Activated CD8-positive, alpha-beta memory T cell treated with anti-CD3 and anti-CD28 coated beads, Interleukin-2, amount 10 ng/mL, durations not matched to agents 7 days and 5 days (primary cell): ENCODE measurements at regions not wholly inside any gene's neighbourhood (a gene's known extent, or its start where the extent isn't known, plus 50 kb on each side); places are given as distances from the start of the nearest gene placed in this dataset.
A peak's percentile ranks its signal among the peaks of the same experiment; 100 is the strongest.

Source experiments
- ATAC-seq: fragments of 150-1000 bp; cut with Tn5 transposase; one replicate; pipeline ENCODE4 v1.10.0; 2021; ENCODE audit warnings: moderate library complexity
- CTCF ChIA-PET: fragments of 350-600 bp; sonication (Branson Sonifier 250); formaldehyde crosslinking; loops from one replicate; lab custom pipeline; 2021; ENCODE audit warnings: antibody characterized with exemption; lab: Charles Lee
- DNase-seq: peaks from one replicate; pipeline ENCODE4 v3.0.0-alpha.2; 2020
- H3K27ac Mint-ChIP-seq: one replicate; pipeline ENCODE4 v1.8.0; 2021; ENCODE audit warnings: mild to moderate bottlenecking, mixed read lengths
- H3K27me3 Mint-ChIP-seq: one replicate; pipeline ENCODE4 v1.8.0; 2021; ENCODE audit warnings: mixed read lengths
- H3K36me3 Mint-ChIP-seq: one replicate; pipeline ENCODE4 v1.8.0; 2021; ENCODE audit warnings: mild to moderate bottlenecking, mixed read lengths
- H3K4me1 Mint-ChIP-seq: one replicate; pipeline ENCODE4 v1.8.0; 2021; ENCODE audit warnings: mixed read lengths
- H3K4me3 Mint-ChIP-seq: one replicate; pipeline ENCODE4 v1.8.0; 2021; ENCODE audit warnings: mild to moderate bottlenecking, moderate library complexity, mixed read lengths
- H3K9me3 Mint-ChIP-seq: one replicate; pipeline ENCODE4 v1.8.0; 2022; ENCODE audit warnings: low read depth, mixed read lengths

DNA sequence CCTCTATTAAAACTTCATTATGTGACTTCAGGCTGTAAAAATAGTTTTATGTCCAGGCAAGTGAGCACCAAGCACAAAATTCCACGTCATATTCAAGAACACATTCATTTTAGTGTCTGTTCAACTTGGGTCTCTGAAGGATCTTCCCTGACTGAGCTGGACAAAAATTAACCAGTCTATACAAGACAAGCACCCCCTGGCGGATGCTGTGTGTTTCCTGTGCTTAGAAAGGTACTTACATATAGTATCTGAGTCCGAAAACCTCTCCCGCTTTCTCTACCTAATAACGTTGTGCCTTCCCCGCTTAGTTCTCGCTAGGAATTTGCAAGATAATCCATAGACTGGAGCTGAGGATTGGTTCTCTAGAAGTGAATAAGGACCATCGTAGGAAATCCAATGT is 2214.5 kb upstream of the TENM3 start:
- CTCF ChIA-PET, result no interaction called here
- no peaks in the 10 kb centered on the region for H3K27me3 Mint-ChIP-seq
- ATAC-seq, result no peak
- no peaks in the 10 kb centered on the region for H3K4me1 Mint-ChIP-seq
- H3K9me3 Mint-ChIP-seq, result no peaks in the 10 kb centered on the region
- no peak for DNase-seq
- no peak overlapping the region for H3K27ac Mint-ChIP-seq
- H3K4me3 Mint-ChIP-seq, result no peak overlapping the region
- H3K36me3 Mint-ChIP-seq, result no peaks in the 10 kb centered on the region

GRCh38 chr4:180031330-180031729 is 2211.9 kb upstream of the TENM3 start:
- ATAC-seq (no peak), DNase-seq (no peak)
- Mint-ChIP-seq H3K4me3 (no peak overlapping the region), H3K9me3 (no peaks in the 10 kb centered on the region), H3K36me3 (no peaks in the 10 kb centered on the region), H3K27ac (no peak overlapping the region), H3K4me1 (no peaks in the 10 kb centered on the region), H3K27me3 (no peaks in the 10 kb centered on the region)
- CTCF ChIA-PET, result no interaction called here

- H3K4me1 Mint-ChIP-seq, result no peaks in the 10 kb centered on the region
- H3K9me3 Mint-ChIP-seq, result no peaks in the 10 kb centered on the region
- H3K27me3 Mint-ChIP-seq, result no peaks in the 10 kb centered on the region
- DNase-seq (no peak), ATAC-seq (no peak)
- CTCF ChIA-PET, result no interaction called here
- H3K27ac Mint-ChIP-seq, result no peak overlapping the region
- H3K4me3 Mint-ChIP-seq, result no peak overlapping the region
- no peaks in the 10 kb centered on the region for H3K36me3 Mint-ChIP-seq
Observed at GRCh38 chr4:180041576-180041975, 2201.6 kb upstream of the TENM3 start.

GRCh38 chr4:180052629-180053028 is 2190.6 kb upstream of the TENM3 start:
- Mint-ChIP-seq H3K4me3 (no peak overlapping the region), H3K27ac (no peak overlapping the region), H3K4me1 (peaks cover 4% of the 10 kb centered on the region), H3K27me3 (peaks cover 11% of the 10 kb centered on the region), H3K36me3 (no peaks in the 10 kb centered on the region), H3K9me3 (no peaks in the 10 kb centered on the region)
- DNase-seq (no peak), ATAC-seq (no peak)
- CTCF ChIA-PET, result no interaction called here

DNA sequence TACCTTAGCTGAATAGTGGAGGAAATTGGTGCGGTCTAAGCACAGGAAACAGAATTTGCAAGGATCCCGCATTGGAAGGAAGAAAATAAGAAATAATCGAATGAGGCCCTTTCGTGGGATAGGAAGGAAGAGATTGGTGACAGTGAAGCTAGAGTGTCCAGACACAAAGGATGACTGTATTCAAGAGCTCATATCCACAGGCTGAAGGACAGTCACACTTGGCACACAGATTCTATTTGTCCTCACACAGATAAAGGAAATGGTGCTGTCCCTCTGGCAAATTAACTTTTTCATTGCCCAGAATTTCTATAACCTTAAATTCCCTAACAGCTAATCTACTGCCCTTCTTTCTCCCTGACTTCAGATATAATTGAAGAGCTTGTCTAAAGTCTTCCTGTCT is 2188.9 kb upstream of the TENM3 start:
- Mint-ChIP-seq H3K9me3 (no peaks in the 10 kb centered on the region), H3K4me1 (peaks cover 6% of the 10 kb centered on the region), H3K27me3 (peaks cover 19% of the 10 kb centered on the region), H3K4me3 (no peak overlapping the region), H3K36me3 (no peaks in the 10 kb centered on the region), H3K27ac (no peak overlapping the region)
- no peak for ATAC-seq
- DNase-seq, result no peak
- CTCF ChIA-PET, result no interaction called here

DNA sequence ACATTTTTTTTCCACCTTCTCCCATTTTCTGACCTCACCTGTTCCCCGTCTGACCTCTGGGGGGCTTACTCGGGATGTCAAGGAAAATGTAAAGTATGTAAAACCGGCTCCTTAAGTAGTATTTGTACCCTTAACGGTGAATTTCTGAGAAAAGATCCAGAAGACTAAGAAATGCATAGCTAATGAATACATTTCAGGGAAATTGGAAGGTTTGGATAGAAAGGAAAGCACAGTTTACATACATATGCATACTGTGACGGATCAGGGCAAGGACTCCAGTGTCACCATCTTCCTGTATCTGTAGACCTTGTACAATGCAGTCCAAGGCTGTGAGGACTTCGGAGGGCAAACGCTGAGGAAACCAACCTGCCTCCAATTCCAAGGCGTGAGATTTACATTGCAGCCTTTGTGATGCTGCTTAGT is 2185.9 kb upstream of the TENM3 start:
- ATAC-seq, result no peak
- CTCF ChIA-PET, result interaction anchor here (1.1 kb wide), 1 partner anchor 9 kb away, joined by 3 read pairs; no protein-coding TSS in a partner anchor
- H3K36me3 Mint-ChIP-seq, result peaks cover 2% of the 10 kb centered on the region
- H3K4me3 Mint-ChIP-seq, result peak overlapping the region; percentile 2
- H3K27me3 Mint-ChIP-seq, result peaks cover 36% of the 10 kb centered on the region
- peaks cover 10% of the 10 kb centered on the region for H3K4me1 Mint-ChIP-seq
- no peaks in the 10 kb centered on the region for H3K9me3 Mint-ChIP-seq
- no peak for DNase-seq
- no peak overlapping the region for H3K27ac Mint-ChIP-seq

DNA sequence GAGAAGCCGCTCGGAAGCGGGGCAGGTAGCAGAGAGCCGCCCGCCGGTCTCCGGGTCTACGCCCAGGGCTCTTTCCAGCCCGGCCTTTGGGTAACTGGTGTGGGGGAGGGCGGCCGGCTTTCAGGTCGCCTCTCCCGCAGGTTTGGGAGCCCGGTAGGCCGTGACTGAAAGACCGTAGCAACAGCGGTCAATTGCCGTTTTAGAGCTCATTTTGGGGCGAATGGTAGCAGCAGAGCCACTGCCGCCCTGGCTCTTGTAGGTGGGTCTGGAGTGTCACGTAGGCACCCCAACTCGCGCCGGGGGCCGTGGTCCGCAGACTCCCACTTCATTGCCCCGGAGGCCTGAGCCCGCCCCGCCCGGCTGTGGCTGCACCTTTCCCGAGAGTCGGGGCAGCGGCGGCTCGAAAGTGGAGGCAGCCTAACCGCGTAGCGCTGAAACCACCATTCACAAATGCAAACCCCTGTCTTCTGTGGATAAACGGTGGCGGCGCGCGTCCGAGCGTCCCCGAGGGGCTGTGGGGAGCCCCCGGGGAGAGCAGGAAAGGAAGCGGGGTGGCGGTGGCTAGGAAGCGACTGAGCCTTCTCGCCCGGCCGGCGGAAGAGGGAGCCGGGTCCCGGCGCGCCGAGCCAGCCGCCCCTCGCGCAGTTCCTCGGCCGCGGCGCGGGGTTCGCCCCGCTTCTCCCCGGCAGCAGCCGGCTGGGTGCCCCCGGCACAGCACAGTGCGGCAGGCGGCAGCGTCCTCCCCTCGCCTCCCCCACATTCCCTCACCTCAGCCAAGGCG is 2185.1 kb upstream of the TENM3 start:
- DNase-seq (no peak), ATAC-seq (peak; percentile 30)
- Mint-ChIP-seq H3K36me3 (peaks cover 2% of the 10 kb centered on the region), H3K4me3 (no peak overlapping the region), H3K27ac (no peak overlapping the region), H3K4me1 (peaks cover 10% of the 10 kb centered on the region), H3K27me3 (peaks cover 38% of the 10 kb centered on the region), H3K9me3 (no peaks in the 10 kb centered on the region)
- CTCF ChIA-PET, result interaction anchor here (1.1 kb wide), 1 partner anchor 10 kb away, joined by 3 read pairs; no protein-coding TSS in a partner anchor

DNA sequence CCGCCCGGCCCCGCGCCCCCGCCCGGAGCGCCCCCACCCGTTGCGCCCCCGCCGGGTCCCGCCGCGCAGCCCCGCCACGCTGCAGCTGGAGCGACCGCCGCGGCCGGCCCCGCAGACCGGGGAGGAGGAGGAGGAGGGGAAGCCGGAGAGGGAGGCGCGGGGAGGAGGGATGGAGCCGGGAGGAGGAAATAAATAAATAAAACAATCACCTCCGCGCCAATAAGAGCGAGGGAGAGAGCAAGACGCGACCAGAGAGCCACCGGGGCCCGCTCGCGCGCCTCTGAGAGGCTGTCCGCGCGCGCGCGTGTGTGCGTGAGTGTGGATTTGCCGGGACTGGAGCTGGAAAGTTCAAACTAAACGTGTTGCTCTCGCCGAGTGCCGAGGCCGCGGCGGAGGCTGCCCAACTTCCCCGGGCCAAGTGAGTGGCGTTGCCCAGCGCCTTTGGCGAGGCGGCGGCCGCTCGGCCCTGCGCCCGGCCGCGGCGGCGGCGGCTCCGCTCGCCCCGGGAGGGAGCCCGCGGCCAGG is 2184.4 kb upstream of the TENM3 start:
- peak overlapping the region; percentile 53 for H3K4me3 Mint-ChIP-seq
- peaks cover 10% of the 10 kb centered on the region for H3K4me1 Mint-ChIP-seq
- DNase-seq (no peak), ATAC-seq (no peak)
- CTCF ChIA-PET, result no interaction called here
- peaks cover 38% of the 10 kb centered on the region for H3K27me3 Mint-ChIP-seq
- H3K36me3 Mint-ChIP-seq, result peaks cover 2% of the 10 kb centered on the region
- no peak overlapping the region for H3K27ac Mint-ChIP-seq
- H3K9me3 Mint-ChIP-seq, result no peaks in the 10 kb centered on the region

GRCh38 chr4:180059216-180059881 is 2183.9 kb upstream of the TENM3 start:
- Mint-ChIP-seq H3K27me3 (peaks cover 38% of the 10 kb centered on the region), H3K4me1 (peaks cover 10% of the 10 kb centered on the region), H3K36me3 (peaks cover 2% of the 10 kb centered on the region), H3K4me3 (peak overlapping the region; percentile 53), H3K27ac (peak overlapping the region; percentile 67), H3K9me3 (no peaks in the 10 kb centered on the region)
- DNase-seq, result no peak
- no peak for ATAC-seq
- CTCF ChIA-PET, result no interaction called here

- no peak overlapping the region for H3K4me3 Mint-ChIP-seq
Observed at GRCh38 chr4:180060159-180060889, 2182.9 kb upstream of the TENM3 start.

GRCh38 chr4:180081072-180081471 is 2162.1 kb upstream of the TENM3 start:
- Mint-ChIP-seq H3K27me3 (no peaks in the 10 kb centered on the region), H3K9me3 (peaks cover 2% of the 10 kb centered on the region), H3K27ac (no peak overlapping the region), H3K4me3 (no peak overlapping the region), H3K4me1 (no peaks in the 10 kb centered on the region), H3K36me3 (no peaks in the 10 kb centered on the region)
- CTCF ChIA-PET, result no interaction called here
- ATAC-seq (no peak), DNase-seq (no peak)

More at GRCh38 chr4:180060159-180060889, 2182.9 kb upstream of the TENM3 start:
- Mint-ChIP-seq H3K9me3 (no peaks in the 10 kb centered on the region), H3K4me1 (peaks cover 10% of the 10 kb centered on the region), H3K27ac (no peak overlapping the region), H3K36me3 (peaks cover 2% of the 10 kb centered on the region), H3K27me3 (peaks cover 38% of the 10 kb centered on the region)
- CTCF ChIA-PET, result no interaction called here
- ATAC-seq (no peak), DNase-seq (no peak)

DNA sequence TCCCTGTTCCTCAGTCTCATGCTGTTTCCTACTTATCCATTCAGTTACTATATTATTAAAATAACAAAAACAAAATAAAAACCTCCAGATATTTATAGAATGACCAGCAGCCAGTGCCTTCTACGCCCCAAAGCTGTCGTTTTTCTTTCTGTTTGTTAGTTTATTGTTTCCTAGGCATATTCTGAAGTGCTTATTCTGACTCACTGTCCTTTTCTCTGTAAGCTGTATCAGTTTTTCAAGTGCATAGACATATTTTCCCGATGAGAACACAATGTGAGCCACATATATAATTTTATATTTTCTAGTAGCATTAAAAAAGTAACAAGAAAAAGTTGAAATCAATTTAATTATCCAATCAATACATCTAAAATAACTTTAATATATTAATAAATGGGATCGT is 2158.6 kb upstream of the TENM3 start:
- ATAC-seq (no peak), DNase-seq (no peak)
- CTCF ChIA-PET, result interaction anchor here (0.6 kb wide), 1 partner anchor 149 kb away, joined by 5 read pairs; no protein-coding TSS in a partner anchor
- Mint-ChIP-seq H3K36me3 (no peaks in the 10 kb centered on the region), H3K4me3 (no peak overlapping the region), H3K4me1 (no peaks in the 10 kb centered on the region), H3K27me3 (no peaks in the 10 kb centered on the region), H3K9me3 (no peaks in the 10 kb centered on the region), H3K27ac (no peak overlapping the region)

DNA sequence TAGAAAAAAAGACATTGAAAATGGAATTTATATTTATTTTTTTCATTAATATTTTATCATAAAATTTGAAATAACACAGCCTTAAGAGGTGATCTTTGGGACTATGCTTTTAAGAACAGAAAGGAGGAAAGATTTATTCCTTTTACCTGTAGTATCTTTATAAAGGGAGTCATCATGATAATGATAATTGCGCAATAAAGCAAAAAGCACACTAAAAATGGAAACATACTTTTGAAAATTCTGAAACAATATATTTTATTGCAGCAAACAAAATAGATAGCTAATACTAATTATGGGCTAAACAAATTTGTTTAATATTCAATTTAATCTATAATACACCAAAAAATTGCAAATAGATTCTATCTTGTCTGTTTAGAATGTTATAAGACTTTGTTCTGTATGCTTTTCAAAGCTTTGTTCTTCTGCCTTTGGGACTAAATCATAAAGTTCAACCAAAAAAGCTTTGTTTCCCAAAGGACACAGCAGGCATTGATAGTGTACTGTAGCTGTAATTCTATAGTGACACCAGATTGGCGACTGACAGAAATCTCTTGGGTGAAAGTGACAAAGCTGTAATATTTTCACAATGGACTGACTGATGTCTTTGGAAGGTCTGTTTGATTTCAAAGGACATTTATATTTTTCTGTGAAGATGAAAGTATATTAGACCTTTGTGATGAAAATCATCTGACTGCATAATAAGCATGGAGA is 2156.6 kb upstream of the TENM3 start:
- Mint-ChIP-seq H3K4me3 (no peak overlapping the region), H3K4me1 (no peaks in the 10 kb centered on the region), H3K27me3 (no peaks in the 10 kb centered on the region), H3K36me3 (no peaks in the 10 kb centered on the region), H3K9me3 (no peaks in the 10 kb centered on the region), H3K27ac (no peak overlapping the region)
- DNase-seq (no peak), ATAC-seq (no peak)
- CTCF ChIA-PET, result no interaction called here
